Ramos (cell line): ENCODE measurements at regions not wholly inside any gene's neighbourhood (a gene's known extent, or its start where the extent isn't known, plus 50 kb on each side); places are given as distances from the start of the nearest gene placed in this dataset.

Experiments
- in situ Hi-C: fragments of 300-500 bp; cut with MboI; formaldehyde crosslinking; loops from one replicate; pipeline ENCODE4 v1.14.3; 2022; ENCODE audit warnings: low sequenced_read_pairs; ENCODE audit not compliant: unreplicated experiment

- in situ Hi-C loops, result no loop called here
These were observed 96.3 kb upstream of the CPEB4 start for GRCh38 chr5:173791878-173792277.

DNA sequence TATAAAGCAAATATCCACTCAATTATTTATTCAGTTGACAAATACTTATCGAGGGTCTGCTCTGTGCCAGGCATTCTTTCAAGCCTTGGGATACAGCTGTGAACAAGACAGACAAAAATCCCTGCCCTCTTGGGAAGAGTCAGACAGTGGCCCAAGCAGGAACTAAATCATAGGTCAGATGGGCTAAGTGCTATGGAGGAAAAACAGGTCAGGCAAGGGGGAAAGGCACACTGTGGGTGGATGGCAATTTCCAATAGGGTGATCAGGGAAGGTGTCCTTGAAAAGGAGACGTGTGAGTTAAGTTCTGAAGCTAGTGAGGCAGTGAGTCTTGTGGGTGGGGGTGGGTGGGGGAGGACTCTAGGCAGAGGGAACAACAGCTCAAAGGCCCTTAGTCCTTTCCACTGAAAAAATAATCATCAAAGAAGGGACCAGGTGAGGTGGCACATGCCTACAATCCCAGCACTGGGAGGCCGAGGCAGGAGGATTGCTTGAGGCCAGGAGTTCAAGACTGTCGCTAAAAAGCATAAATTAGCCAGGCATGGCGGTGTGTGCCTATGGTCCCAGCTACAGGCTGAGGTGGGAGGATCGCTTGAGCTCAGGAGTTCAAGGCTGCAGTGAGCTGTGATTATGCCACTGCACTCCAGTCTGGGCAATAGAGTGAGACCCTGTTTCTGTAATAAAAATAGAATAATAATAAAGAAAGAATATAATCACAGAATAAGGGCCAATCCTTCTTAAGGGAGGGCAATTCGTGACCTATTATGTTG is 95.2 kb upstream of the CPEB4 start:
- in situ Hi-C loops, result no loop called here

DNA sequence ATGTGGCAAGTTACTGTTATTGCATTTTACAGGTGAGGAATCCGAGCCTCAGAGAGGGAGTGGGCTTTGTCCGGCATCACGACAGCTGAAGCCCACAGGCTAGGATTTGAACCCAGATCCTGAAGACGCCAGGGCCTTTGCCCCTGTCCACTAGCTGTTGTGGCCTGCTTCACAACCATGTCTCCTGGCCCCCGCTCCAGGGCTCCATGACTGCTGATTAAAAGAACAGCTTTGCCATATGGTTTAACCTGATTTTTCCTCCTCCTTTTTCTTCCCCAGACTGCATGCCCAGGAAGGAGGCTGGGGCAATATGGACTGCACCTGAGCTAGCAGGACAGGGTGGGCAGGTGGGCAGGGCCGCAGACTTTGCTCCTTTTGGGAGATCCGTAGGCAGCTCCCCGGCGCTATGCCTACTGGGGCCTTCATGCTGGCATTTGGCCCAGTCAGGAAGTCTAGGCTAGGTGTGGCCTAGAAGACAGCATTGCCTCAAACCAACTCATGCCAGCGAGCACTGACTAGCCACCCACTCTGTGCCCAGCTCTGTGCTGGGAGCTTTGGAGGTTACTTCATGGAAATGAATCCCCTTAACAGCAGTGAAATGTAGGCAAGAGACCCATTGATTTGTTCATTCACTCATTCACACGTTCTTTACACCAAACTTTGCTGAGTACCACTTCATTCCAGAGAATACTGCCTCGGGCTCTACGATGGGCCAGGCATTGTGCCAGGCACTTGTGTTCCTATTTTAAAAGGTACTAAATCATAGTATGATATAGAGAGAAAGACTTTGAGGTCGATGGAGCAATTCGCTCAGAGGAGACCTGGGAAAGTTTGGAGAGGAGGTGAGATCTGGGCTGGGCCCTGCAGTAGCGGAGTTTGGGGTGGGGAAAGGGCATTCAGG is 94.3 kb upstream of the CPEB4 start:
- in situ Hi-C loops, result no loop called here

- in situ Hi-C loops, result no loop called here
These were observed 93.2 kb upstream of the CPEB4 start for GRCh38 chr5:173794901-173795416.

GRCh38 chr5:173795601-173796000 is 92.5 kb upstream of the CPEB4 start:
- in situ Hi-C loops, result no loop called here

DNA sequence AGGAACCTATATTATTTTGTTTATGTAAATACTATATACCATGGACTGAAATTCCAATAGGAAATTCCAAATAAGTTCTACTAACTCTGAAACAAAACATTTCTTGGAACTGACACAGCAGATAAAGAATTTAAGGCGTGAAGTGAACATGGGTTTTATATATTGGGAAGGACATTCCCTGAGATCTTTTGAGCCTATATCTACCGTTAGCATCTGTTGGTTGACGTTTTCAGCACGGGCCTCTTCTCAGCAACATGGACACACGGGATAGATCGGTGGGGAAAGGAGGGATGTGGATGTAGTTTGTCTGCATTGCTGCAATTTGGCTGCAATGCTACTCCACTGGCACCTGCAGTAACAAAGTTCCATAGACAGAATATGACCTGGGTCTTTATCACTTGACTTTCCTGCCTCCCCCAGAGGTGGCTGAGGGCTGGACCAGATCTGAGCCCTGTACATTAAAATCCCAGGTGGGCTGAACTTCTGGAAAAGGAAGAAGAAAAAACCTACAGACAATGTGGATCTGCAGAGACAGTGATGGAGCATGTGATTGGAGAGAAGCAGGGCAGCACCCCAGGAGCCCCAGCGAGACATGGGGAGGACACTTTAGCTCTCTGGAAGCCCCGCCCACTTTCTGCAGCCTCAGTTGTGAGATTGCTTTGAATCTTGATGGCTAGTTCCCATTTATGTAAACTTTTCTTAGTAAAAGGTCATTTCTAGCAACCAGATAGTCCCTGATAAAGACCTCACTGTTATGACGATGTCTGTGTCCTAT is 91.2 kb upstream of the CPEB4 start:
- in situ Hi-C loops, result no loop called here

DNA sequence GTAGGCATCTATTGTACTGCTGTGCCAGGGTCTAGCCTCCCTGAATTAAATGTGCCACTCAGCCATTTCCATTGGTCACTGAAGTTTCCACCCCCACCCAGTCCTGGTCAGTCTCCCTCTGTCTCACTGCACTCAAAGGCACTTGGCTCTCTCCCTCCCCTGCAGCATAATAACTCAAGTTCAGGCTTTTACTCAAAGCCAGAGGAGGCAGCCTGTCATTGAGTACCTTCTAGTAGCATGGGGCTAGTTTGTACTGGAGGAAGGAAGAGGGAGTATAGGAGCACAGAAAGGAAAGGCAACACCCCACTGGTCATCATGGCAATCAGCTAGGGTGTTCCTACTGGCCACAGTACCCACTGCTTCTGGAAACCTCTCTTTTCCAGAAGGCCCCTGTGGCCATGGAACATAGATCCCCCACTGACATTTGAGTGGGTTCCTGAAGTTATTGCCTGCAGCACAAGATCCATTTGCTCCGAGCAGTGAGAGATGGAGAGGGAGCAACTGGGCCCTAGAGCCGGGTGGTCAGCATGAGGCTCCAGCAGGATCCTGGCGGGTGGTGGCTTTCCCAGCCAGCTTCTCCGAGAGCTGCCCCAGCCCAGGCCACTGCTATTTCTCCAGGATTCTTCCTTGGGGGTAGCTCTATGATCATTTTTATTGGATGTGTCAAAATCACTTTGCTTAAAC is 89.9 kb upstream of the CPEB4 start:
- in situ Hi-C loops, result no loop called here

GRCh38 chr5:173800340-173800739 is 87.8 kb upstream of the CPEB4 start:
- in situ Hi-C loops, result no loop called here

- in situ Hi-C loops, result no loop called here
These were observed 87.1 kb upstream of the CPEB4 start for GRCh38 chr5:173801006-173801405.

DNA sequence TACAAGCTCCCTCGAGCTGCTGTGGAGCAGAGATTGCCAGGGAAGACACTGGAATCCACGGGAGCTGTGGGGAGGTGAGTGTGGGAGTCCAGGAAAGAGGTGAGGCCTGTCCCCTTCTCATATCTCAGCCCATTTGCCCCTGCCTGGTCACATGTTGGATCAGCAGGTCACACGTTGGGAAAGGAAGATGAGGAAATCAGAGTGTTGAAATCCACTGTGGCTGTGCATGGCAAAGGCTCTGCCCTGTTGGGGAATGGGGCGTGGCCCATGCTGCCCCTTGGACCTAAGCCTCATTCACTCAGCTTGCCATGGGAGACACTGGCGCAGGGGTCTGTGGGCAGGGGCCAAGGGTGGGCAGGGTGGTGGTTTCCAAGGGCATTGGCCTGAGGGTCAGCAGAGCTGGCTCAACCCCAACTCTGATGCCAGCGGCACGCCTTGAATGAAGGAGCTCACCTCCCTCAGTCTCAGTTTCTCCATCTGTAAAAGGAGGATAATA is 85.4 kb upstream of the CPEB4 start:
- in situ Hi-C loops, result no loop called here

- in situ Hi-C loops, result no loop called here
These were observed 83.6 kb upstream of the CPEB4 start for GRCh38 chr5:173804579-173804978.

GRCh38 chr5:173806270-173807035 is 81.7 kb upstream of the CPEB4 start:
- in situ Hi-C loops, result no loop called here

DNA sequence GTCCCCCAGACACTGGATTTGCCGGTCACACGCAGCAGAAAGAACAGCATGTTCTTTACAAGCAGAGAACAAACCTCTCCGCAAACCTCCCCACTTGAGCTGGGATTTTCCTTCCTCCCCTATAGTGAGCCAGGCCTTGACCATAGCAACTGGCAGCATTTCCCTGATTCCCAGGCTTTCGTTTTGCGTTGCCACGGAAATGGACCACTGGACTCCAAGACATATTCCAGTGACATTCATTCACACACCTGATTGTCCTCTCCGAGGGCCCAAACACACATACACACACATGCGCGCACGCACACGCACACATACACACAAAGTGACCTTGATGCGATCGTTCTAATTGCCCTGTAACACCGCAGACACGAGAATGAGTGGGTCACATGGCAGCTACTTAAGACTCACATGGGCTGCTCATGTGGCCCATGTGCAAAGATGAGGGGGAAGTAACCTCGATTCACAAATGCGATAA is 80.9 kb upstream of the CPEB4 start:
- in situ Hi-C loops, result no loop called here

DNA sequence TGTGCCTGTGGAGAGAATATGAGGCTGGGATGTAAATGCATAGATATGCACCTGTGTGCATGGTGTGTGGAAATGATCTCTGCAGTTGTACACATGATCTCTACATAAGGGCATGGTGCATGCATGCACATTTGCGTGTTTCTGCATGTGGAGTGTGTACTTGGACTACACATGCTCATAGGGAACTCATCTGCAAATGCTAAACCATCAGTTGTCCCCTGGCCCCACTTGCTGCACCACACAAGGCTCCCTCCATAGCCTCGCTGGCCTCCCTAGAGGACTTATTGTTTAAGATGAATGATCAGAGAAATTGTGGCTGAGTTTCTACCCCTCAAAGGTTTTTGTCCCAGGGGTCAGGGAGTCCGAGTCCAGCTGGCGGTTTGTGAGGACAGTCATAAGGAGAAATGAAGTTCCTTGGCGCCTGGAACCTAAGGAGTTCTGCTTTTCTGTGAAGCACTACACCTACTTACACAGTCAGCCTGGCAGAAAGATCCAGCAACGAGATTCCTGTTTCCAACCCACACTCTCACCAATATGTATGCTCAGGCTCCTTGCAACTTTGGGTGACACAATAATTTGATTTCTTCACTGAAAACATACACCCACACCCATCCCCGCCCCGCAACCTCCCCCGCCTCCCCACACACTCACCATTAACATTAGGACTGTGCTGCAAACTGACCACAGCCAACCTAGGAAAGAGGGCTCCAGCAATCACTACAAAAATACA is 79.9 kb upstream of the CPEB4 start:
- in situ Hi-C loops, result no loop called here

GRCh38 chr5:173809014-173809413 is 79.1 kb upstream of the CPEB4 start:
- in situ Hi-C loops, result no loop called here

DNA sequence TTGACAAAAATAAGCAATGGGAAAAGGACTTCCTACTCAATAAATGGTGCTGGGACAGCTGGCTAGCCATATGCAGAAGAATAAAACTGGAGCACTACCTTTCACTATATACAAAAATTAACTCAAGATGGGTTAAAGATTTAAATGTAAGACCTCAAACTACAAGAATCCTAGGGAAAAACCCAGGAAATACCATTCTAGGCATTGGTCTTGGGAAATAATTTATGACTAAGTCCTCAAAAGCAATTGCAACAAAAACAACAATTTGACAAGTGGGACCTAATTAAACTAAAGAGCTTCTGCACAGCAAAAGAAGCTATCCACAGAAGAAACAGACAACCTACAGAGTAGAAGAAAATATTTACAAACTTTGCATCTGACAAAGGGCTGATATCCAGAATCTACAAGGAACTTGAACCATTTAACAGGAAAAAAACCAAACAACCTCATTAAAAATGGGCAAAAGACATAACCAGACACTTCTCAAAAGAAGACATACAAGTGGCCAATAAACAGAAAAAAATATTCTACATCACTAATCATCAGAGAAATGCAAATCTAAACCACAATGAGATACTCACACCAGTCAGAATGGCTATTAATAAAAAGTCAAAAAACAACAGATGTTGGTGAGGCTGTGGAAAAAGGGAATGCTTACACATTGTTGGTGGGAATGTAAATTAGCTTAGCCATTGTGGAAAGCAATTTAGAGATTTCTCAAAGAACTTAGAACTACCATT is 75.2 kb upstream of the CPEB4 start:
- in situ Hi-C loops, result no loop called here

GRCh38 chr5:173814053-173814452 is 74.1 kb upstream of the CPEB4 start:
- in situ Hi-C loops, result no loop called here

GRCh38 chr5:173815571-173815970 is 72.6 kb upstream of the CPEB4 start:
- in situ Hi-C loops, result no loop called here
